Middle frontal gyrus (tissue), 1 donor: ENCODE measurements at regions not wholly inside any gene's neighbourhood (a gene's known extent, or its start where the extent isn't known, plus 50 kb on each side); places are given as distances from the start of the nearest gene placed in this dataset.
"Not testable (repeated sequence)": the region's sequence is repeated elsewhere in the genome, so short reads cannot be mapped to it uniquely, and the experiment has no call there.

Experiments used
- DNase-seq: peaks from one replicate; pipeline ENCODE4 v3.0.0-alpha.2; 2015; ENCODE audit warnings: low spot score; ENCODE audit errors: extremely low spot score

- DNase-seq: no peak
Measured at GRCh38 chr6:18586133-18586532, 199.0 kb downstream of the RNF144B start.

- DNase-seq: peak; percentile 73
Measured at GRCh38 chr6:18595774-18596530, 208.8 kb downstream of the RNF144B start.

GRCh38 chr6:18596531-18596835, 209.3 kb downstream of the RNF144B start:
- DNase-seq: no peak

GRCh38 chr6:18598551-18599264, 211.6 kb downstream of the RNF144B start:
- no peak for DNase-seq

- DNase-seq: no peak
Measured at GRCh38 chr6:18600255-18600654, 213.1 kb downstream of the RNF144B start.

- peak; percentile 11 for DNase-seq
Measured at GRCh38 chr6:18601516-18602020, 214.4 kb downstream of the RNF144B start.

GRCh38 chr6:18602931-18603330, 215.8 kb downstream of the RNF144B start:
- no peak for DNase-seq

GRCh38 chr6:18603361-18603760, 216.2 kb downstream of the RNF144B start:
- no peak for DNase-seq

GRCh38 chr6:18605841-18606240, 218.7 kb downstream of the RNF144B start:
- DNase-seq: no peak

GRCh38 chr6:18609715-18610114, 222.6 kb downstream of the RNF144B start:
- no peak for DNase-seq

GRCh38 chr6:18613319-18613925, 226.3 kb downstream of the RNF144B start:
- DNase-seq: no peak

- no peak for DNase-seq
Measured at GRCh38 chr6:18629571-18629970, 242.4 kb downstream of the RNF144B start.

- no peak for DNase-seq
Measured at GRCh38 chr6:18632670-18633410, 245.7 kb downstream of the RNF144B start.

- DNase-seq: no peak
Measured at GRCh38 chr6:18634912-18635311, 247.8 kb downstream of the RNF144B start.

- no peak for DNase-seq
Measured at GRCh38 chr6:18640134-18640533, 253.0 kb downstream of the RNF144B start.

GRCh38 chr6:18640754-18641153, 253.6 kb downstream of the RNF144B start:
- DNase-seq: no peak

GRCh38 chr6:18654821-18655220, 267.7 kb downstream of the RNF144B start:
- DNase-seq: no peak

GRCh38 chr6:18656506-18656905, 269.4 kb downstream of the RNF144B start:
- no peak for DNase-seq

GRCh38 chr6:18659994-18660393, 272.8 kb downstream of the RNF144B start:
- not testable (repeated sequence) for DNase-seq

GRCh38 chr6:18663011-18663410, 275.9 kb downstream of the RNF144B start:
- no peak for DNase-seq

GRCh38 chr6:18664401-18664800, 277.3 kb downstream of the RNF144B start:
- DNase-seq: no peak

- DNase-seq: no peak
Measured at GRCh38 chr6:18667612-18668011, 280.5 kb downstream of the RNF144B start.
